ENCODE measurements at regions not wholly inside any gene's neighbourhood (a gene's known extent, or its start where the extent isn't known, plus 50 kb on each side); places are given as distances from the start of the nearest gene placed in this dataset.

GRCh38 chr15:21262851-21263425 is 177.4 kb downstream of the POTEB3 start:
- ATAC-seq (no peak), FAIRE-seq (no peak), DNase-seq (ENCODE audit: low read depth, low spot score) (no peak)
- no peaks in the 10 kb centered on the region for H3K27me3 ChIP-seq (replicated peaks in 1 of 2; ENCODE audit: control insufficient read depth in 2 of 2, insufficient read depth in 2 of 2, low read length in 1 of 2)
- ChIA-PET CTCF (interaction anchor here (1.0 kb wide), 1 partner anchor 92 kb away, joined by 3 read pairs; no protein-coding TSS in a partner anchor), RAD21 (ENCODE audit: unreplicated experiment) (no interaction called here), POLR2A (no interaction called here), SMC1A (ENCODE audit: uncharacterized antibody, unreplicated experiment) (no interaction called here)
- in situ Hi-C loops (cut with MboI): no loop called here
- H4K20me1 ChIP-seq (ENCODE audit: control insufficient read depth, insufficient read depth): no peaks in the 10 kb centered on the region
- no peaks in the 10 kb centered on the region for H3K9me3 ChIP-seq (replicated peaks; ENCODE audit: control insufficient read depth, insufficient read depth, low read length)
- H3K27ac ChIP-seq (ENCODE audit: control insufficient read depth, insufficient read depth): no peak overlapping the region
- H3K4me1 ChIP-seq (ENCODE audit: control insufficient read depth, insufficient read depth, low read length): no peaks in the 10 kb centered on the region
- H3K9ac ChIP-seq (ENCODE audit: control insufficient read depth, insufficient read depth, low read length): no peak overlapping the region
- H2AFZ ChIP-seq (ENCODE audit: control insufficient read depth, low read depth, low read length): no peak overlapping the region
- no peaks in the 10 kb centered on the region for H3K79me2 ChIP-seq (ENCODE audit: control insufficient read depth, insufficient read depth, low read length)
- no peak overlapping the region for H3K4me3 ChIP-seq
- no peaks in the 10 kb centered on the region for H3K36me3 ChIP-seq (ENCODE audit: control insufficient read depth in 2 of 2, insufficient read depth in 2 of 2, low read length in 1 of 2)
- no TSS peak for BruUV-seq (replicated peaks)
- intact Hi-C loops (cut with micrococcal nuclease; ENCODE audit: unreplicated experiment): no loop called here
- TF ChIP-seq PBX3 (IDR thresholded peaks at IDR 0.05; ENCODE audit: insufficient replicate concordance, low read depth, low read length): no peak
- no peak for TF ChIP-seq POLR2AphosphoS5 (IDR thresholded peaks at IDR 0.05; ENCODE audit: low read length)
- no peak for TF ChIP-seq BCLAF1 (IDR thresholded peaks at IDR 0.05)
- TF ChIP-seq GATAD2B (conservative IDR thresholded peaks at IDR 0.05; ENCODE audit: low read depth): no peak
- no peak for TF ChIP-seq IKZF1 (conservative IDR thresholded peaks at IDR 0.05)
- no peak for TF ChIP-seq NRF1 (conservative IDR thresholded peaks at IDR 0.05; ENCODE audit: low read depth, low read length)
- no peak for TF ChIP-seq SUPT20H (IDR thresholded peaks at IDR 0.05; ENCODE audit: borderline replicate concordance, control insufficient read depth, low read depth, low read length)
- TF ChIP-seq ESRRA (IDR thresholded peaks at IDR 0.05; ENCODE audit: low read length): no peak
- no peak for TF ChIP-seq GABPA (IDR thresholded peaks at IDR 0.05; ENCODE audit: low read depth)
- no peak for TF ChIP-seq USF2 (IDR thresholded peaks at IDR 0.05; ENCODE audit: borderline replicate concordance, low read depth, low read length)
- WGBS (ENCODE audit: insufficient coverage, insufficient replicate concordance, low lambda C conversion rate, missing lambda C conversion rate): 57% methylated on average over 12 of the region's 12 CpGs
- H3K4me2 ChIP-seq (ENCODE audit: control insufficient read depth, insufficient read depth): no peak overlapping the region
